RWPE2 (cell line): ENCODE measurements at regions not wholly inside any gene's neighbourhood (a gene's known extent, or its start where the extent isn't known, plus 50 kb on each side); places are given as distances from the start of the nearest gene placed in this dataset.

Experiments used
- ATAC-seq: fragments of 200-7000 bp; cut with Tn5 transposase; 3 replicates; pipeline ENCODE4 v1.9.1; 2021; ENCODE audit warnings: low read depth
- DNase-seq: peaks from one replicate; pipeline ENCODE4 v3.0.0-alpha.2; 2020; ENCODE audit warnings: low spot score
- H3K27ac ChIP-seq: fragments of 450-650 bp; 2 replicates; pipeline ENCODE4 v1.5.1; 2017; ENCODE audit warnings: mild to moderate bottlenecking; ENCODE audit not compliant: poor library complexity, severe bottlenecking
- H3K27me3 ChIP-seq: fragments of 250-450 bp; sonication (Bioruptor Pico); 2 replicates; pipeline ENCODE4 v1.5.1; 2021; ENCODE audit warnings: mild to moderate bottlenecking, moderate library complexity; ENCODE audit not compliant: insufficient read depth, poor library complexity, severe bottlenecking
- H3K36me3 ChIP-seq: fragments of 250-450 bp; sonication (Bioruptor Pico); 2 replicates; pipeline ENCODE4 v1.5.1; 2020; ENCODE audit warnings: low read depth, mild to moderate bottlenecking, moderate library complexity
- H3K4me1 ChIP-seq: fragments of 250-450 bp; sonication (Bioruptor Pico); 2 replicates; pipeline ENCODE4 v1.5.1; 2021; ENCODE audit warnings: mild to moderate bottlenecking, moderate library complexity; ENCODE audit not compliant: insufficient read depth, poor library complexity, severe bottlenecking
- H3K4me3 ChIP-seq: fragments of 250-450 bp; sonication (Bioruptor Pico); 2 replicates; pipeline ENCODE4 v1.5.1; 2021; ENCODE audit warnings: mild to moderate bottlenecking, moderate library complexity; ENCODE audit not compliant: severe bottlenecking
- H3K9me3 ChIP-seq: fragments of 250-450 bp; sonication (Bioruptor Pico); 2 replicates; pipeline ENCODE4 v1.5.1; 2021; ENCODE audit warnings: mild to moderate bottlenecking, moderate library complexity; ENCODE audit not compliant: severe bottlenecking
- CTCF ChIP-seq: fragments of 450-650 bp; IDR thresholded peaks from one replicate; pipeline ENCODE4 v1.5.1; 2017; ENCODE audit warnings: mild to moderate bottlenecking, moderate library complexity; ENCODE audit not compliant: poor library complexity, severe bottlenecking

- no peaks in the 10 kb centered on the region for H3K9me3 ChIP-seq
- no peaks in the 10 kb centered on the region for H3K27me3 ChIP-seq
- no peaks in the 10 kb centered on the region for H3K4me1 ChIP-seq
- DNase-seq (no peak), ATAC-seq (no peak)
- TF ChIP-seq CTCF: no peak
- no peak overlapping the region for H3K4me3 ChIP-seq
- no peak overlapping the region for H3K27ac ChIP-seq
- H3K36me3 ChIP-seq: no peaks in the 10 kb centered on the region
Measured at GRCh38 chr2:66915237-66915636, 480.3 kb downstream of the MEIS1 start.

- Histone ChIP-seq H3K27ac (no peak overlapping the region), H3K9me3 (no peaks in the 10 kb centered on the region), H3K4me3 (no peak overlapping the region), H3K27me3 (no peaks in the 10 kb centered on the region), H3K4me1 (no peaks in the 10 kb centered on the region), H3K36me3 (no peaks in the 10 kb centered on the region)
- DNase-seq: no peak
- no peak for ATAC-seq
- TF ChIP-seq CTCF: no peak
Measured at GRCh38 chr2:66919286-66919685, 477.8 kb upstream of the ETAA1 start.

DNA sequence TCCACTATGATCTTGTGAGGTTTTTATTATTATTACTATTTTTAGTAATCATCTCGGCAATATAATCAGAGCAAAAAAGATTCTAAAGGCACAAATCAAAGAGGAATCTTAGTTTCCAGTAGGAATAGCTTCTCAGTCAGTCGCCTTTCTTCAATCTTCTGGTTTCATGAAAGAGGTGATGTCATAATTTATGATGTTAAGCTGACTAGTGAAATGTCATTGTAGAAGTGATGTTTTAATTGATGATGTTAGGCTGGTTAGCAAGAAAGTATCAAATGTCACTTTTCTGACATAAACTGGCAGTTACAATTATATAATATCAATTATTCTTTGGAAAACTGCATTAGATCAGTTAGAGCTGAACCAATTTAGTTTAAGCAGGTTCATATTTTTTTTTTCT lies 476.7 kb upstream of the ETAA1 start:
- no peaks in the 10 kb centered on the region for H3K36me3 ChIP-seq
- TF ChIP-seq CTCF: no peak
- DNase-seq (no peak), ATAC-seq (no peak)
- no peak overlapping the region for H3K4me3 ChIP-seq
- H3K27me3 ChIP-seq: no peaks in the 10 kb centered on the region
- H3K4me1 ChIP-seq: peaks cover 6% of the 10 kb centered on the region
- no peaks in the 10 kb centered on the region for H3K9me3 ChIP-seq
- no peak overlapping the region for H3K27ac ChIP-seq

- TF ChIP-seq CTCF: no peak
- Histone ChIP-seq H3K9me3 (no peaks in the 10 kb centered on the region), H3K4me3 (no peak overlapping the region), H3K27me3 (no peaks in the 10 kb centered on the region), H3K27ac (no peak overlapping the region), H3K4me1 (peaks cover 21% of the 10 kb centered on the region), H3K36me3 (no peaks in the 10 kb centered on the region)
- DNase-seq (no peak), ATAC-seq (peak; percentile 60)
Measured at GRCh38 chr2:66925128-66925527, 472.0 kb upstream of the ETAA1 start.

GRCh38 chr2:66926594-66927112 lies 470.5 kb upstream of the ETAA1 start:
- no peak for DNase-seq

More at GRCh38 chr2:66926594-66927112, 470.5 kb upstream of the ETAA1 start:
- no peak overlapping the region for H3K4me3 ChIP-seq
- peaks cover 26% of the 10 kb centered on the region for H3K4me1 ChIP-seq
- no peak overlapping the region for H3K27ac ChIP-seq
- no peaks in the 10 kb centered on the region for H3K9me3 ChIP-seq
- no peak for ATAC-seq
- no peaks in the 10 kb centered on the region for H3K27me3 ChIP-seq
- no peaks in the 10 kb centered on the region for H3K36me3 ChIP-seq
- no peak for TF ChIP-seq CTCF
